K562 (cell line): ENCODE measurements at regions not wholly inside any gene's neighbourhood (a gene's known extent, or its start where the extent isn't known, plus 50 kb on each side); places are given as distances from the start of the nearest gene placed in this dataset.

Source experiments
- ATAC-seq: fragments of 200-7000 bp; cut with Tn5 transposase; 3 replicates; pipeline ENCODE4 v1.9.1; 2020; ENCODE audit warnings: moderate library complexity
- BruUV-seq: library from RNA; stranded (reverse); fragments of 400-500 nt; replicated peaks from 2 replicates; lab custom pipeline; 2021; lab: Mats Ljungman, UMichigan
- CTCF ChIA-PET: fragments of 300-600 bp; formaldehyde crosslinking; extraction: SDS; loops from one replicate; lab custom pipeline; 2021; ENCODE audit warnings: low intra/inter-chr PET ratio; lab: Yijun Ruan, JAX
- POLR2A ChIA-PET: fragments of 300-600, 350-650 bp; sonication (Branson Sonifier 250); formaldehyde crosslinking; extraction: SDS; loops from one replicate; lab custom pipeline; 2021; ENCODE audit warnings: antibody characterized with exemption, inconsistent platforms; lab: Yijun Ruan, JAX
- DNase-seq, 4 experiments: peaks; one replicate each; pipeline versions ENCODE4 v3.0.0 to v3.0.0-alpha.2; 2011 to 2018; ENCODE audit warnings: low spot score in 3 of 4, mixed read lengths in 3 of 4; ENCODE audit errors: extremely low read depth in 1 of 4
- FAIRE-seq: peaks from 2 replicates; lab custom pipeline; 2011; peaks lifted over from hg19 to GRCh38; lab: Jason Lieb, UNC
- H2AFZ ChIP-seq: 2 replicates; pipeline ENCODE4 v1.6.0; 2011; ENCODE audit warnings: low read depth, low read length, control low read depth, inconsistent platforms
- H3K27ac ChIP-seq: fragments of 200-600 bp; 3 replicates; pipeline ENCODE4 v1.8.0; 2011; ENCODE audit warnings: low read depth, mild to moderate bottlenecking, control low read depth, inconsistent platforms, low read length, moderate library complexity, mixed read lengths; ENCODE audit errors: extremely low read depth
- H3K27me3 ChIP-seq, 2 experiments: fragments of 300-600 bp in 1 of 2; 2 replicates in 1 of 2; 3 replicates in 1 of 2; pipeline versions ENCODE4 v1.6.0 to v1.8.0; 2011; ENCODE audit warnings: inconsistent platforms in 2 of 2, low read length in 2 of 2, mild to moderate bottlenecking in 1 of 2, mixed read lengths in 1 of 2, moderate library complexity in 1 of 2; ENCODE audit not compliant: control insufficient read depth in 2 of 2, insufficient read depth in 2 of 2
- H3K36me3 ChIP-seq: fragments of 300-600 bp; 3 replicates; pipeline ENCODE4 v1.8.0; 2011; ENCODE audit warnings: mild to moderate bottlenecking, low read length, inconsistent platforms; ENCODE audit not compliant: control insufficient read depth, insufficient read depth
- H3K4me1 ChIP-seq, 2 experiments: fragments of 200-600 bp in 1 of 2; replicated peaks in 1 of 2; 2 replicates in 1 of 2; 3 replicates in 1 of 2; pipeline versions ENCODE4 v1.5.1 to v1.8.0; 2011; ENCODE audit warnings: inconsistent platforms in 2 of 2, low read length in 2 of 2, mild to moderate bottlenecking in 1 of 2, mixed read lengths in 1 of 2, moderate library complexity in 1 of 2; ENCODE audit not compliant: control insufficient read depth in 2 of 2, insufficient read depth in 2 of 2
- H3K4me2 ChIP-seq: 2 replicates; pipeline ENCODE4 v1.6.1; 2011; ENCODE audit warnings: low read length, control low read depth, inconsistent platforms, mixed read lengths; ENCODE audit not compliant: insufficient read depth
- H3K4me3 ChIP-seq: fragments of 200-600 bp; sonication (generic), shearing (Covaris generic); 2 replicates; pipeline ENCODE4 v1.5.1; 2016; ENCODE audit warnings: control low read depth, inconsistent platforms
- H3K79me2 ChIP-seq: fragments of 200-600 bp; 3 replicates; pipeline ENCODE4 v1.8.0; 2011; ENCODE audit warnings: low read length, inconsistent platforms; ENCODE audit not compliant: control insufficient read depth, insufficient read depth
- H3K9ac ChIP-seq, 2 experiments: 2 replicates each; pipeline versions ENCODE4 v1.6.0 to v1.6.1; 2011; ENCODE audit warnings: low read depth in 2 of 2, low read length in 2 of 2, control low read depth in 1 of 2, inconsistent platforms in 1 of 2, mild to moderate bottlenecking in 1 of 2, mixed read lengths in 1 of 2; ENCODE audit not compliant: insufficient read depth in 1 of 2
- H3K9me1 ChIP-seq: one replicate; pipeline ENCODE4 v1.6.0; 2011; ENCODE audit warnings: inconsistent platforms, mild to moderate bottlenecking, low read length, moderate library complexity; ENCODE audit not compliant: control insufficient read depth, insufficient read depth
- H3K9me3 ChIP-seq: replicated peaks from 2 replicates; pipeline ENCODE4 v1.5.1; 2011; ENCODE audit warnings: low read depth, low read length, inconsistent platforms; ENCODE audit not compliant: control insufficient read depth, insufficient read depth
- H4K20me1 ChIP-seq: replicated peaks from 2 replicates; pipeline ENCODE4 v1.6.1; 2011; ENCODE audit warnings: low read length, inconsistent platforms, mixed read lengths; ENCODE audit not compliant: control insufficient read depth, insufficient read depth
- ATF2 ChIP-seq: sonication (generic); formaldehyde crosslinking; IDR thresholded peaks from 2 replicates; pipeline ENCODE4 v1.8.1; 2022; ENCODE audit warnings: missing genetic modification reagents
- FOXA3 ChIP-seq, 2 experiments: fragments of 450-650 bp in 1 of 2; sonication (generic) in 1 of 2; formaldehyde crosslinking; IDR thresholded peaks in 1 of 2; conservative IDR thresholded peaks in 1 of 2; 2 replicates each; pipeline versions ENCODE4 v1.4.0 to v1.8.0; 2020 to 2022; ENCODE audit warnings: mild to moderate bottlenecking in 2 of 2, missing genetic modification reagents in 1 of 2
- HNRNPUL1 ChIP-seq: fragments of 200-400 bp; formaldehyde crosslinking; IDR thresholded peaks from 2 replicates; pipeline ENCODE4 v1.6.1; 2017; ENCODE audit warnings: low read length
- KAT7 ChIP-seq: sonication (generic); formaldehyde crosslinking; IDR thresholded peaks from 2 replicates; pipeline ENCODE4 v1.8.0; 2022; ENCODE audit warnings: missing genetic modification reagents, mild to moderate bottlenecking, borderline replicate concordance
- KDM4B ChIP-seq, 2 experiments: fragments of 450-650 bp in 1 of 2; sonication (generic) in 1 of 2; IDR thresholded peaks; 2 replicates each; pipeline ENCODE4 v1.6.1; 2016 to 2017; ENCODE audit warnings: borderline replicate concordance in 2 of 2, antibody characterized with exemption in 1 of 2, low read depth in 1 of 2, mild to moderate bottlenecking in 1 of 2
- SIX5 ChIP-seq, 2 experiments: IDR thresholded peaks; 2 replicates each; pipeline ENCODE4 v1.6.1; 2011; ENCODE audit warnings: low read length in 2 of 2, borderline replicate concordance in 1 of 2, low read depth in 1 of 2, mild to moderate bottlenecking in 1 of 2, moderate library complexity in 1 of 2; ENCODE audit not compliant: insufficient read depth in 1 of 2
- THRA ChIP-seq: fragments of 450-650 bp; IDR thresholded peaks from 2 replicates; pipeline ENCODE4 v1.6.1; 2017; ENCODE audit warnings: mild to moderate bottlenecking, moderate library complexity
- ZBTB17 ChIP-seq: fragments of 450-650 bp; formaldehyde crosslinking; IDR thresholded peaks from 2 replicates; pipeline ENCODE4 v1.4.0; 2020; ENCODE audit warnings: mild to moderate bottlenecking
- ZFP91 ChIP-seq: sonication (generic); formaldehyde crosslinking; IDR thresholded peaks from 2 replicates; pipeline ENCODE4 v1.8.0; 2022; ENCODE audit warnings: mild to moderate bottlenecking, missing genetic modification reagents
- ZNF224 ChIP-seq: sonication (generic); formaldehyde crosslinking; IDR thresholded peaks from 2 replicates; pipeline ENCODE4 v1.8.0; 2022; ENCODE audit warnings: mild to moderate bottlenecking, missing genetic modification reagents
- ZNF507 ChIP-seq: conservative IDR thresholded peaks from 2 replicates; pipeline ENCODE4 v1.6.1; 2017; ENCODE audit warnings: missing genetic modification characterization, missing compliant biosample characterization
- ZNF830 ChIP-seq: fragments of 250-450 bp; sonication (Bioruptor Pico); IDR thresholded peaks from 2 replicates; pipeline ENCODE4 v1.5.0; 2021; ENCODE audit warnings: mild to moderate bottlenecking
- WGBS: fragments of 100-300 bp; shearing (Covaris generic); methylation state at CpG from one replicate; pipeline ENCODE4 v1.1.6; 2016; ENCODE audit warnings: low coverage, mixed read lengths; ENCODE audit not compliant: insufficient coverage; ENCODE audit errors: missing lambda C conversion rate; 5-methylcytosine and 5-hydroxymethylcytosine counted together
- in situ Hi-C: fragments of 300-500 bp; cut with MboI; formaldehyde crosslinking; loops from 4 replicates; pipeline ENCODE4 v1.15.0; 2018; ENCODE audit warnings: inconsistent platforms, mixed read lengths
- intact Hi-C: fragments of 100-400 bp; cut with micrococcal nuclease; formaldehyde crosslinking; loops from 2 replicates; pipeline ENCODE4 v1.14.2; 2022

- TF ChIP-seq KDM4B (IDR thresholded peaks at IDR 0.05; ENCODE audit: borderline replicate concordance in 2 of 2, low read depth in 1 of 2) (no peak), ZBTB17 (CRISPR knock-in tag) (no peak), THRA (no peak), SIX5 (IDR thresholded peaks at IDR 0.05; ENCODE audit: borderline replicate concordance in 1 of 2, insufficient read depth in 1 of 2, low read depth in 1 of 2, low read length in 2 of 2) (no peak), ZNF830 (CRISPR knock-in tag) (no peak), ZNF507 (tag) (no peak), ZFP91 (CRISPR knock-in tag) (no peak), HNRNPUL1 (no peak), ATF2 (CRISPR knock-in tag) (no peak), ZNF224 (CRISPR knock-in tag) (no peak), FOXA3 (CRISPR knock-in tag; conservative IDR thresholded peaks at IDR 0.05 in 1 of 2, IDR thresholded peaks at IDR 0.05 in 1 of 2) (no peak), KAT7 (no peak)
- POLR2A ChIA-PET: no interaction called here
- in situ Hi-C loops (no loop called here), intact Hi-C loops (no loop called here)
- H3K36me3 ChIP-seq: no peaks in the 10 kb centered on the region
- H3K4me2 ChIP-seq: no peak overlapping the region
- no peaks in the 10 kb centered on the region for H3K27me3 ChIP-seq
- ATAC-seq (no peak), DNase-seq (no peak), FAIRE-seq (no peak)
- no peaks in the 10 kb centered on the region for H3K9me3 ChIP-seq
- CTCF ChIA-PET: no interaction called here
- no peak overlapping the region for H3K4me3 ChIP-seq
- no peaks in the 10 kb centered on the region for H3K4me1 ChIP-seq
- H3K27ac ChIP-seq: no peak overlapping the region
- H3K9me1 ChIP-seq: no peaks in the 10 kb centered on the region
- H3K9ac ChIP-seq: no peak overlapping the region
- 0% methylated on average over 4 of the region's 4 CpGs for WGBS
- H3K79me2 ChIP-seq: no peaks in the 10 kb centered on the region
- no peaks in the 10 kb centered on the region for H4K20me1 ChIP-seq
- no TSS peak for BruUV-seq
- H2AFZ ChIP-seq: no peak overlapping the region
These were observed 618.2 kb downstream of the CPS1 start for GRCh38 chr2:211174631-211175030.
